ENCODE measurements at regions not wholly inside any gene's neighbourhood (a gene's known extent, or its start where the extent isn't known, plus 50 kb on each side); places are given as distances from the start of the nearest gene placed in this dataset.

- Histone ChIP-seq H3K4me2 (ENCODE audit: control insufficient read depth, extremely low read depth, insufficient read depth, low read depth, low read length) (no peak overlapping the region), H3K9ac (ENCODE audit: control insufficient read depth, extremely low read depth, insufficient read depth, low read length) (no peak overlapping the region), H3K27ac (ENCODE audit: control insufficient read depth, insufficient read depth, low read length) (no peak overlapping the region), H3K4me1 (ENCODE audit: control insufficient read depth, extremely low read depth, insufficient read depth, low read length) (no peaks in the 10 kb centered on the region), H4K20me1 (ENCODE audit: control insufficient read depth, extremely low read depth, insufficient read depth, low read length) (no peaks in the 10 kb centered on the region), H3K4me3 (ENCODE audit: control insufficient read depth in 2 of 3, extremely low read depth in 1 of 3, insufficient read depth in 2 of 3, low read depth in 1 of 3, low read length in 3 of 3) (no peak overlapping the region), H3K9me1 (ENCODE audit: control insufficient read depth, extremely low read depth, insufficient read depth, low read length) (no peaks in the 10 kb centered on the region), H3K9me3 (ENCODE audit: control insufficient read depth, low read depth, low read length) (no peaks in the 10 kb centered on the region), H3K36me3 (ENCODE audit: control insufficient read depth in 2 of 2, extremely low read depth in 1 of 2, insufficient read depth in 2 of 2, low read length in 2 of 2) (no peaks in the 10 kb centered on the region), H3K79me2 (ENCODE audit: control insufficient read depth, insufficient read depth, low read length) (no peaks in the 10 kb centered on the region), H2AFZ (ENCODE audit: control insufficient read depth, low read length) (no peak overlapping the region), H3K27me3 (ENCODE audit: control insufficient read depth, extremely low read depth, insufficient read depth, low read length) (no peaks in the 10 kb centered on the region)
- FAIRE-seq, result no peak
- dilution Hi-C loops (cut with MboI; ENCODE audit: extremely low pct_ligation_motif_present, low sequenced_read_pairs), result no loop called here
- no peak for DNase-seq (ENCODE audit: low read depth, low spot score)
- no peak for TF ChIP-seq CTCF (optimal IDR thresholded peaks at IDR 0.05 in 1 of 3, IDR thresholded peaks at IDR 0.05 in 1 of 3, conservative IDR thresholded peaks at IDR 0.05 in 1 of 3; ENCODE audit: extremely low read depth in 1 of 3, insufficient read depth in 2 of 3, low read length in 3 of 3)
- TF ChIP-seq EZH2 (IDR thresholded peaks at IDR 0.05; ENCODE audit: low read length), result no peak
Measured at GRCh38 chr2:48098539-48098938, 192.2 kb upstream of the FBXO11 start.

- no peak for DNase-seq (ENCODE audit: low read depth, low spot score)
- FAIRE-seq, result no peak
- dilution Hi-C loops (cut with MboI; ENCODE audit: extremely low pct_ligation_motif_present, low sequenced_read_pairs), result no loop called here
- H3K4me2 ChIP-seq (ENCODE audit: control insufficient read depth, extremely low read depth, insufficient read depth, low read depth, low read length), result no peak overlapping the region
- peaks cover 22% of the 10 kb centered on the region for H3K4me1 ChIP-seq (ENCODE audit: control insufficient read depth, extremely low read depth, insufficient read depth, low read length)
- no peak overlapping the region for H3K4me3 ChIP-seq (ENCODE audit: control insufficient read depth in 2 of 3, extremely low read depth in 1 of 3, insufficient read depth in 2 of 3, low read depth in 1 of 3, low read length in 3 of 3)
- H3K36me3 ChIP-seq (ENCODE audit: control insufficient read depth in 2 of 2, extremely low read depth in 1 of 2, insufficient read depth in 2 of 2, low read length in 2 of 2), result no peaks in the 10 kb centered on the region
- H3K9me1 ChIP-seq (ENCODE audit: control insufficient read depth, extremely low read depth, insufficient read depth, low read length), result no peaks in the 10 kb centered on the region
- no peak overlapping the region for H3K27ac ChIP-seq (ENCODE audit: control insufficient read depth, insufficient read depth, low read length)
- no peaks in the 10 kb centered on the region for H3K9me3 ChIP-seq (ENCODE audit: control insufficient read depth, low read depth, low read length)
- H3K9ac ChIP-seq (ENCODE audit: control insufficient read depth, extremely low read depth, insufficient read depth, low read length), result no peak overlapping the region
- H4K20me1 ChIP-seq (ENCODE audit: control insufficient read depth, extremely low read depth, insufficient read depth, low read length), result no peaks in the 10 kb centered on the region
- no peaks in the 10 kb centered on the region for H3K79me2 ChIP-seq (ENCODE audit: control insufficient read depth, insufficient read depth, low read length)
- H3K27me3 ChIP-seq (ENCODE audit: control insufficient read depth, extremely low read depth, insufficient read depth, low read length), result no peaks in the 10 kb centered on the region
- peak overlapping the region; percentile 29 for H2AFZ ChIP-seq (ENCODE audit: control insufficient read depth, low read length)
- no peak for TF ChIP-seq CTCF (optimal IDR thresholded peaks at IDR 0.05 in 1 of 3, IDR thresholded peaks at IDR 0.05 in 1 of 3, conservative IDR thresholded peaks at IDR 0.05 in 1 of 3; ENCODE audit: extremely low read depth in 1 of 3, insufficient read depth in 2 of 3, low read length in 3 of 3)
- TF ChIP-seq EZH2 (IDR thresholded peaks at IDR 0.05; ENCODE audit: low read length), result no peak
Measured at GRCh38 chr2:48104418-48104817, 198.1 kb upstream of the FBXO11 start.
